HepG2 (cell line): ENCODE measurements at regions not wholly inside any gene's neighbourhood (a gene's known extent, or its start where the extent isn't known, plus 50 kb on each side); places are given as distances from the start of the nearest gene placed in this dataset.

Experiments
- CBX2 ChIP-seq, 2 experiments: fragments of 200-600 bp in 1 of 2; sonication (generic); formaldehyde crosslinking in 1 of 2; IDR thresholded peaks; 2 replicates each; pipeline versions ENCODE4 v1.7.0 to v1.8.1; 2018 to 2022; ENCODE audit warnings: low read depth in 2 of 2, low read length in 1 of 2, mild to moderate bottlenecking in 1 of 2, missing genetic modification reagents in 1 of 2
- CC2D1A ChIP-seq: sonication (generic); formaldehyde crosslinking; IDR thresholded peaks from 2 replicates; pipeline ENCODE4 v1.8.1; 2023; ENCODE audit warnings: mild to moderate bottlenecking, missing genetic modification reagents
- DPF2 ChIP-seq: sonication (generic); formaldehyde crosslinking; IDR thresholded peaks from 2 replicates; pipeline ENCODE4 v1.4.0; 2020; ENCODE audit warnings: mild to moderate bottlenecking, low read depth, missing genetic modification reagents, borderline replicate concordance
- FOSL1 ChIP-seq: sonication (generic); formaldehyde crosslinking; IDR thresholded peaks from 2 replicates; pipeline ENCODE4 v1.9.0; 2021; ENCODE audit warnings: missing genetic modification reagents, borderline replicate concordance
- JUN ChIP-seq: sonication (generic); formaldehyde crosslinking; IDR thresholded peaks from 2 replicates; pipeline ENCODE4 v1.4.0; 2020; ENCODE audit warnings: mild to moderate bottlenecking, missing genetic modification reagents
- RAD51 ChIP-seq: fragments of 450-650 bp; IDR thresholded peaks from 2 replicates; pipeline ENCODE4 v1.6.1; 2016; ENCODE audit warnings: borderline replicate concordance
- REXO4 ChIP-seq: sonication (generic); formaldehyde crosslinking; IDR thresholded peaks from 2 replicates; pipeline ENCODE4 v1.8.0; 2022; ENCODE audit warnings: missing genetic modification reagents, mild to moderate bottlenecking, borderline replicate concordance
- RXRB ChIP-seq: IDR thresholded peaks from 2 replicates; pipeline ENCODE4 v1.6.1; 2016; ENCODE audit warnings: borderline replicate concordance, missing genetic modification reagents, missing compliant biosample characterization
- SKI ChIP-seq: fragments of 450-650 bp; IDR thresholded peaks from one replicate; pipeline ENCODE4 v1.6.1; 2018; ENCODE audit warnings: mild to moderate bottlenecking; ENCODE audit not compliant: partially characterized antibody
- SRY ChIP-seq: sonication (generic); formaldehyde crosslinking; IDR thresholded peaks from 2 replicates; pipeline ENCODE4 v1.8.0; 2022; ENCODE audit warnings: mild to moderate bottlenecking, missing genetic modification reagents
- STAG1 ChIP-seq: sonication (generic); formaldehyde crosslinking; IDR thresholded peaks from 2 replicates; pipeline ENCODE4 v1.4.0; 2020; ENCODE audit warnings: missing genetic modification reagents
- TCF12 ChIP-seq, 2 experiments: fragments of 450-650 bp in 1 of 2; sonication (generic) in 1 of 2; formaldehyde crosslinking in 1 of 2; IDR thresholded peaks; 2 replicates each; pipeline versions ENCODE4 v1.6.1 to v1.8.0; 2017 to 2022; ENCODE audit warnings: antibody characterized with exemption in 1 of 2, mild to moderate bottlenecking in 1 of 2, missing genetic modification reagents in 1 of 2, moderate library complexity in 1 of 2
- TFE3 ChIP-seq: IDR thresholded peaks from 2 replicates; pipeline ENCODE4 v1.6.1; 2016
- ZFAT ChIP-seq: sonication (generic); formaldehyde crosslinking; conservative IDR thresholded peaks from 2 replicates; pipeline ENCODE4 v1.8.1; 2023; ENCODE audit warnings: missing genetic modification reagents, inconsistent platforms
- ZMAT3 ChIP-seq: sonication (generic); formaldehyde crosslinking; conservative IDR thresholded peaks from 2 replicates; pipeline ENCODE4 v1.7.0; 2021; ENCODE audit warnings: missing genetic modification reagents
- ZNF260 ChIP-seq: sonication (generic); formaldehyde crosslinking; IDR thresholded peaks from 2 replicates; pipeline ENCODE4 v1.4.0; 2020; ENCODE audit warnings: missing genetic modification reagents, low read depth, mild to moderate bottlenecking, borderline replicate concordance
- ZNF317 ChIP-seq: sonication (generic); formaldehyde crosslinking; IDR thresholded peaks from 2 replicates; pipeline ENCODE4 v1.5.0; 2020; ENCODE audit warnings: mild to moderate bottlenecking, missing genetic modification reagents
- ZNF326 ChIP-seq: sonication (generic); formaldehyde crosslinking; IDR thresholded peaks from 2 replicates; pipeline ENCODE4 v1.4.0; 2020; ENCODE audit warnings: missing genetic modification reagents, borderline replicate concordance
- ZNF720 ChIP-seq: sonication (generic); formaldehyde crosslinking; IDR thresholded peaks from 2 replicates; pipeline ENCODE4 v1.4.0; 2020; ENCODE audit warnings: missing genetic modification reagents
- ZNF768 ChIP-seq: sonication (generic); formaldehyde crosslinking; IDR thresholded peaks from 2 replicates; pipeline ENCODE4 v1.4.0; 2020; ENCODE audit warnings: missing genetic modification reagents
- ZNF790 ChIP-seq: sonication (generic); formaldehyde crosslinking; IDR thresholded peaks from 2 replicates; pipeline ENCODE4 v1.8.0; 2022; ENCODE audit warnings: missing genetic modification reagents, mild to moderate bottlenecking, borderline replicate concordance
- TF ChIP-seq, protein P1 (sequence below): sonication (generic); formaldehyde crosslinking; IDR thresholded peaks from 2 replicates; pipeline ENCODE4 v1.5.0; 2020; ENCODE audit warnings: mild to moderate bottlenecking, missing genetic modification reagents
- TF ChIP-seq, protein P2 (sequence below): sonication (generic); formaldehyde crosslinking; IDR thresholded peaks from 2 replicates; pipeline ENCODE4 v1.9.0; 2022; ENCODE audit warnings: missing genetic modification reagents, mild to moderate bottlenecking, borderline replicate concordance
- TF ChIP-seq, protein P3 (sequence below): sonication (generic); formaldehyde crosslinking; IDR thresholded peaks from 2 replicates; pipeline ENCODE4 v1.8.0; 2022; ENCODE audit warnings: missing genetic modification reagents, mild to moderate bottlenecking, inconsistent platforms, borderline replicate concordance

DNA sequence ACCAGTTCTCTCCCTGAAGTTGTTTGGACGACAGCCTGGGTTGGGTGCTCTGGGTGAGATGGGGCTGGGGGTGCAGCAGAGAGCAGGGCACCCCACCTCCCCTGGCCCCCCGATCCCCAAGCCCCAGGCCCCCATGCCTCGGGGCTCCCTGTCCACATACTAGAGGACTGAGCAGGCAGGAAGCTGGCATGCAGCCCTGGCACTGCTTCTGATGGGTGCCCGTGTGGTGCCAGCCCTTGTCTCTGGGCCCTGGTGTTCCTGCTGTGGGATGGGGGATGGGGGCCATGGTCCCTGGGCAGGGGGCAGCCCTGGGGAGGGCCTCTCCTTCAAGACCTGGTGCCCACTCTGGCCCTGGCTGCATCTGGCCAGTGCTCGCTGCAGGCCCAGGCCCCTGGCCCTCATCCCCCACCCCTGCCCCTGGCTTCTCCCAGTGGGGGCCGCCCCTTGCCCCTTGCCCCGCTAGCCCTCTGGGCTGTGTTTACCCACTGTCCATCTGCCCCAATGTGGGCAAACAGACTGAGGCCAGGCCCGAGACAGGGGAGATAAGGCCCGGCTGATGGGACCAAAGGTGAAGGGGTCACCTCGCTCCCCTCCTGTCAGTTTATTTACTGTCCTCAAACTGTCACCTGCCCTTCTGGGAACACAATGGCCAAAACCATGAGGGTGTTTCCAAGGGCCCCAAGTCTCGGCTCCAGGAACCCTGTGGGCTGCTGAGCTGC is 67.3 kb upstream of the RXRA start (continued):
- TF ChIP-seq, protein P1, sequence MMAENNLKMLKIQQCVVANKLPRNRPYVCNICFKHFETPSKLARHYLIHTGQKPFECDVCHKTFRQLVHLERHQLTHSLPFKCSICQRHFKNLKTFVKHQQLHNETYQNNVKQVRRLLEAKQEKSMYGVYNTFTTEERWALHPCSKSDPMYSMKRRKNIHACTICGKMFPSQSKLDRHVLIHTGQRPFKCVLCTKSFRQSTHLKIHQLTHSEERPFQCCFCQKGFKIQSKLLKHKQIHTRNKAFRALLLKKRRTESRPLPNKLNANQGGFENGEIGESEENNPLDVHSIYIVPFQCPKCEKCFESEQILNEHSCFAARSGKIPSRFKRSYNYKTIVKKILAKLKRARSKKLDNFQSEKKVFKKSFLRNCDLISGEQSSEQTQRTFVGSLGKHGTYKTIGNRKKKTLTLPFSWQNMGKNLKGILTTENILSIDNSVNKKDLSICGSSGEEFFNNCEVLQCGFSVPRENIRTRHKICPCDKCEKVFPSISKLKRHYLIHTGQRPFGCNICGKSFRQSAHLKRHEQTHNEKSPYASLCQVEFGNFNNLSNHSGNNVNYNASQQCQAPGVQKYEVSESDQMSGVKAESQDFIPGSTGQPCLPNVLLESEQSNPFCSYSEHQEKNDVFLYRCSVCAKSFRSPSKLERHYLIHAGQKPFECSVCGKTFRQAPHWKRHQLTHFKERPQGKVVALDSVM (CRISPR knock-in tag): no peak
- TF ChIP-seq ZNF260 (CRISPR knock-in tag) (no peak), ZFAT (CRISPR knock-in tag) (no peak), STAG1 (CRISPR knock-in tag) (peak; percentile 29), ZNF720 (CRISPR knock-in tag) (no peak), DPF2 (peak; percentile 94), TCF12 (IDR thresholded peaks at IDR 0.05) (no peak), TCF12 (CRISPR knock-in tag; IDR thresholded peaks at IDR 0.05) (0 out of 2 replicates have a peak, but pooled peaks have one; percentile 51), ZMAT3 (CRISPR knock-in tag) (no peak), ZNF326 (CRISPR knock-in tag) (no peak), RAD51 (no peak), RXRB (CRISPR knock-in tag) (peak; percentile 93), ZNF790 (CRISPR knock-in tag) (no peak), TFE3 (CRISPR knock-in tag) (no peak), ZNF768 (CRISPR knock-in tag) (no peak), CBX2 (IDR thresholded peaks at IDR 0.05; ENCODE audit: low read depth, low read length) (no peak), CBX2 (CRISPR knock-in tag; IDR thresholded peaks at IDR 0.05; ENCODE audit: low read depth) (no peak), REXO4 (CRISPR knock-in tag) (no peak), ZNF317 (CRISPR knock-in tag) (no peak), SKI (peak; percentile 74), JUN (CRISPR knock-in tag) (no peak), CC2D1A (CRISPR knock-in tag) (no peak), FOSL1 (CRISPR knock-in tag) (no peak), SRY (CRISPR knock-in tag) (no peak)
- TF ChIP-seq, protein P2, sequence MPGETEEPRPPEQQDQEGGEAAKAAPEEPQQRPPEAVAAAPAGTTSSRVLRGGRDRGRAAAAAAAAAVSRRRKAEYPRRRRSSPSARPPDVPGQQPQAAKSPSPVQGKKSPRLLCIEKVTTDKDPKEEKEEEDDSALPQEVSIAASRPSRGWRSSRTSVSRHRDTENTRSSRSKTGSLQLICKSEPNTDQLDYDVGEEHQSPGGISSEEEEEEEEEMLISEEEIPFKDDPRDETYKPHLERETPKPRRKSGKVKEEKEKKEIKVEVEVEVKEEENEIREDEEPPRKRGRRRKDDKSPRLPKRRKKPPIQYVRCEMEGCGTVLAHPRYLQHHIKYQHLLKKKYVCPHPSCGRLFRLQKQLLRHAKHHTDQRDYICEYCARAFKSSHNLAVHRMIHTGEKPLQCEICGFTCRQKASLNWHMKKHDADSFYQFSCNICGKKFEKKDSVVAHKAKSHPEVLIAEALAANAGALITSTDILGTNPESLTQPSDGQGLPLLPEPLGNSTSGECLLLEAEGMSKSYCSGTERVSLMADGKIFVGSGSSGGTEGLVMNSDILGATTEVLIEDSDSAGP (CRISPR knock-in tag): 0 out of 2 replicates have a peak, but pooled peaks have one; percentile 25
- TF ChIP-seq, protein P3, sequence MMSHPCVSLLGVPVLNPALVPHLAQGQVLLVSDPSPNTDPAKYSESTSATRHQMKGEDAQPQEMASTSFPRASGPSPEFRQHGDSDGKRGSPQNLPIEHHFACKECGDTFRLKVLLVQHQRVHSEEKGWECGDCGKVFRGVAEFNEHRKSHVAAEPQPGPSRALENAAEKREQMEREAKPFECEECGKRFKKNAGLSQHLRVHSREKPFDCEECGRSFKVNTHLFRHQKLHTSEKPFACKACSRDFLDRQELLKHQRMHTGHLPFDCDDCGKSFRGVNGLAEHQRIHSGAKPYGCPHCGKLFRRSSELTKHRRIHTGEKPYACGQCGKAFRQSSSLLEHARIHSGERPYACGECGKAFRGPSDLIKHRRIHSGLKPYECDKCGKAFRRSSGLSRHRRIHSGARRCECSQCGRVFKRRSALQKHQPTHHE: no peak
